GM18502 (cell line): ENCODE measurements at regions not wholly inside any gene's neighbourhood (a gene's known extent, or its start where the extent isn't known, plus 50 kb on each side); places are given as distances from the start of the nearest gene placed in this dataset.
"Not testable (repeated sequence)": the region's sequence is repeated elsewhere in the genome, so short reads cannot be mapped to it uniquely, and the experiment has no call there.

Experiments used
- ATAC-seq: cut with Tn5 transposase; IDR thresholded peaks from one replicate; pipeline ENCODE4 v1.9.1; 2021; ENCODE audit warnings: mild to moderate bottlenecking; ENCODE audit not compliant: unreplicated experiment, poor library complexity

- no peak for ATAC-seq
Measured at GRCh38 chrX:69066021-69066757, 99.1 kb downstream of the PJA1 start.

DNA sequence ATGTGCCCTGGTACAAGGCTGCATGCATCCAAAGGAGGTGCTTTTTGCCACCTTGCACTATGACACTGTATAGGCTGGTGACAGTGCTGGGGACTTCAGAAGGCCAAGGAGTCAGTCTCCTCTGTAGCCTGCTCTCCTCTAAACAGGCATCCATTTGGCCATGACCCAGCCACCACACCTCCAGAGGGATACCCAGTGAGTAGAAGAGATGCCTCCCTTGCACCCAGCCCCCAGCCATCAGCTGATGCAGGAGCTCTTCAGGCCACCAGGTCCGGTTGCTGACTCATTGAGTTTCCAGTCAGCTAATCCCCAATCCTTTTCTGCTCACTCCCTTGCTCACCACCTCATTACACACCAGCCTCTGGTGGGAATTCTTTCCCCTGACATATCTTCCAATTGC is 99.8 kb downstream of the PJA1 start:
- no peak for ATAC-seq

DNA sequence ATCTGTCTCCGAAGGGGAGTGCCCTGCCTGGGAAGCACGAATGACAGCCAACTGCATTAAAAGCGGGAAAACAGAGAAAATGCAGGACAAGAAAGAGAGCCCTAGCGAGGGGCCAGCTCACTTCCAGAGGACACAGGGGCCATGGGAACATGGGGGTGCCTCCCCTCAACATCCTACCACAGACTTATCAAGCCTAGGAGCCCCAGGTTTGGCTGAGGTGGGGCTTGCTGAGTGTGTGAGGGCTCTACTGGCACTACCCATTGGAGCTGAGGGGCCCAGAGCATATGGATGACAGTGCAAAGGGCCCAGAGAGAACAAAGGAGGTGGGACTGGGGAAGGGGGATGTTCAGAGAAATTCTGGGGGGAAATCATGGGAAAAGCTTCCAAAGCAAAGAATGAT is 101.8 kb downstream of the PJA1 start:
- no peak for ATAC-seq

GRCh38 chrX:69062493-69062892 is 102.8 kb downstream of the PJA1 start:
- no peak for ATAC-seq

GRCh38 chrX:69060631-69061408 is 104.4 kb downstream of the PJA1 start:
- ATAC-seq = no peak

DNA sequence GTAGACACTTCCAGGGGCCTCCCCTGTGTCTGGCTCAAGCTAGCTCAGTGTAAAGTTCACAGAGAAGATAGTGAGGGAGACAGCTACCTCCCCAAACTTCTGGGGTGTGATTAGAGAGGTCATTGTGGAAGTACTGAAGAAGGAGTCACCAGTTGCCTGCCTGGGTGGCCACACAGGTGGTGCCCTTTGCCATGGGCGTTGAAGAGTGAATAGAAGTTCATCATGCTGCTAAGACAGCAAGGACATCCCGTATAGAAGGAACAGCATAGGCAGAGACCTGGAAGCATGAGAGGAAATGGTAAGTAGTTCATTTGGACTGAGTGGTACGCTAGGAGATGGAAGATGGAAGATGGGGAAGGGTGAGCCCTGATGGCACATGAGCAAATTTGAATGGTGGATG is 110.1 kb downstream of the PJA1 start:
- no peak for ATAC-seq

DNA sequence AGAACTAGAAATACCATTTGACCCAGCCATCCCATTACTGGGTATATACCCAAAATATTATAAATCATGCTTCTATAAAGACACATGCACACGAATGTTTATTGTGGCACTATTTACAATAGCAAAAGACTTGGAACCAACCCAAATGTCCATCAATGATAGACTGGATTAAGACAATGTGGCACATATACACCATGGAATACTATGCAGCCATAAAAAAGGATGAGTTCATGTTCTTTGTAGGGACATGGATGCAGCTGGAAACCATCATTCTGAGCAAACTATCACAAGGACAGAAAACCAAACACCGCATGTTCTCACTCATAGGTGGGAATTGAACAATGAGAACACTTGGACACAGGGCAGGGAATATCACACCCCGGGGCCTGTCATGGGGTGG is 110.8 kb downstream of the PJA1 start:
- not testable (repeated sequence) for ATAC-seq

GRCh38 chrX:69051901-69052300 is 113.4 kb downstream of the PJA1 start:
- no peak for ATAC-seq

GRCh38 chrX:69050051-69050765 is 115.0 kb downstream of the PJA1 start:
- ATAC-seq = no peak

- no peak for ATAC-seq
Measured at GRCh38 chrX:69046996-69047490, 118.2 kb downstream of the PJA1 start.

GRCh38 chrX:69045616-69046345 is 119.5 kb downstream of the PJA1 start:
- ATAC-seq = no peak

- ATAC-seq = no peak
Measured at GRCh38 chrX:69038816-69039215, 126.4 kb downstream of the PJA1 start.

DNA sequence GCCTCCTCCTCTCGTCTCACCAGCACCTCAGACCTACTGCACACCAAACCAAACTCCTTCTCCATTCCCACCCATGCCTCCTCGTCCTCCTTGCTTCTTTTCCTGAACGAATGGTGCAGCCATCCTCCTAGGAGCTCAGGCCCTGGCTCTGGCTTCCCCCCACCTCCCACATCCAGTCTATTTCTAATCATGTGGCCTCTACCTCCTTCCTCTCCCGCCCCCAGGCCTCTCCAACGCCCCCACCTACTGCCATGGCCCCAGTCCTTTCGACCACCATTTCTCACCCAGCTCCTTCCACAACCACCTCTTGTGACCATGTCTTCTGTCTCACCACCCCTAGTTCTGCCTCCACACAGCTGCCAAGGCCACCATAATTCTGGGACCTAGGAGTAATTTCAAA is 127.1 kb downstream of the PJA1 start:
- ATAC-seq = no peak

GRCh38 chrX:69037786-69038185 is 127.5 kb downstream of the PJA1 start:
- no peak for ATAC-seq

DNA sequence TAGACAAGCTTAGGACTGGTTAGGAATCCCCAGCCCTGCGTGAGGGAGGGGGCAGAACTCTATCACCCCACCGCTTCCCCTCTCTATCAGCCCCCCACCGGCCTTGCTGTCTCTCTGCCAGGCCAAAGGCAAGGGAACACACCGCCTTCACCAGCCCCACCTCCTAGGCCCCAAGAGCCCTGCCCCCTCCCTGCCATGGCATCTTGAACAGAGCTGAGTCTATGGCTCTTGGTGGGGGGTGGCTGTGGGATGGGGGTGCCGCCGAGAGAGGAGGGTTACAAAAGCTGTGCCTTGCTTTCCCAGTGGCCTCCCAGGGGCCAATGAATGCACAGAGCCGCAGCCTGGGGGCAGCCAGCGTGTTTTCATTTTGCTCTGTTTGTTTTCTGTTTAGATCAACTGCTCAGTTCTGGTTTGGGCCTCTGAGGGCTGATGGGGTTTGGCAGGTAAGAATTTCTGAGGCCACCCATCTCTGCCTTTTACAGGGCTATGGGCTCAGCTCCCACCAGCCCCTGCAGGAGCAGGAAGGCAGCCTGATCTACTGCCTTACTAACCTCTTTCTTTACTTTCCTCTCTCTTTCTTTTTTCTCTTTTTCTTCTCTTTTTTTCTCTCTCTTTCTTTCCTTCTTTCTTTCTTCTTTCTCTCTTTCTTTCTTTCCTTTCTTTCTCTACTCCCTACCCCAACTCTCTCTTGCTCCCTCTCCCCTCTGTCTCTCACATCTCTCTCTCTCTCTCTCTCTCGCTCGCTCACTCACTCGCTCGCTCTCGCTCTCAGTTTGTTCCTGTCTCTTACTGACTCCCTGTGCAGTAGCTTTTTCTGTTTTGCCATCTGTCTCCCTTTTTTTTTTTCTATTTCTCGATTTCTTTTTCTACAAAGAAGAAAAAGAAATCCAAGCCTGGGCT is 128.3 kb downstream of the PJA1 start:
- ATAC-seq = no peak

GRCh38 chrX:69034451-69034850 is 130.8 kb downstream of the PJA1 start:
- ATAC-seq = no peak

- no peak for ATAC-seq
Measured at GRCh38 chrX:69033936-69034335, 131.3 kb downstream of the PJA1 start.

DNA sequence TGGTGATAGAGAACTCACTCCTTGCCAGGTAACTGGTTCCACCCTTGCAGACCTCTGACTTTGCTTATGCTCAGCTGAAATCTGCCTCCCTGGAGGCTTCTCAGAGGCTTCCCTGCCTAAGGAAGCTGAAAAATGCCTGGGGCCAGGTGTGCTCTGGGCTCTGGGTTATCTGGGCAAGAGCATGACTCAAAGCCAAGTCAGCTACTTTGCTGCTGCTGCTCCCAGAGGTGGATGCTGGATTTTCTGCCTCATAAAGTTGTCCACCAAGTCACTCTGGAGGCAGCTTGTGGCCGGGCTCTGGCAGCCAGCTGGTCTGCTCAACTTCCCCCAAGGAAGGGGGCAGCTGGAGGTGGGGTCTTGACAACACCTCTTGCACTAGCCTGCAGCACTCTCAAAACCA is 132.7 kb downstream of the PJA1 start:
- no peak for ATAC-seq

- ATAC-seq = no peak
Measured at GRCh38 chrX:69031971-69032391, 133.3 kb downstream of the PJA1 start.
